ENCODE measurements at regions not wholly inside any gene's neighbourhood (a gene's known extent, or its start where the extent isn't known, plus 50 kb on each side); places are given as distances from the start of the nearest gene placed in this dataset.

- Histone ChIP-seq H2BK15ac (ENCODE audit: low read depth, low read length) (no peak overlapping the region), H2BK12ac (ENCODE audit: insufficient read length, low read depth, low read length) (no peak overlapping the region), H3K23me2 (ENCODE audit: insufficient read length, low read depth, low read length, poor library complexity, severe bottlenecking) (no peaks in the 10 kb centered on the region), H3K27me3 (ENCODE audit: insufficient read depth, low read length) (no peaks in the 10 kb centered on the region), H4K8ac (replicated peaks; ENCODE audit: insufficient read length, low read depth, low read length) (no peak overlapping the region), H4K20me1 (ENCODE audit: control insufficient read depth, insufficient read depth, insufficient read length) (no peaks in the 10 kb centered on the region), H3K14ac (ENCODE audit: insufficient read depth, low read length) (no peak overlapping the region), H3T11ph (ENCODE audit: low read length) (no peak overlapping the region), H3K27ac (ENCODE audit: insufficient read length, low read depth, low read length) (no peak overlapping the region), H2BK5ac (ENCODE audit: insufficient read length, low read length) (no peak overlapping the region), H2BK120ac (ENCODE audit: low read depth, low read length, poor library complexity, severe bottlenecking) (no peak overlapping the region), H4K5ac (ENCODE audit: insufficient read length, low read depth, low read length) (no peak overlapping the region), H3K4me1 (ENCODE audit: insufficient read depth, low read length) (no peaks in the 10 kb centered on the region), H3K79me2 (ENCODE audit: insufficient read depth, low read length) (no peaks in the 10 kb centered on the region), H3K23ac (ENCODE audit: insufficient read length, low read depth, low read length) (no peak overlapping the region), H2AK5ac (ENCODE audit: insufficient read length, low read length) (no peak overlapping the region), H3K79me1 (ENCODE audit: insufficient read depth, low read depth, low read length, poor library complexity, severe bottlenecking) (no peaks in the 10 kb centered on the region), H3K4ac (ENCODE audit: low read depth, low read length) (no peak overlapping the region), H3K56ac (ENCODE audit: insufficient read length, low read depth, low read length) (no peak overlapping the region), H3K18ac (ENCODE audit: insufficient read length, low read depth, low read length) (no peak overlapping the region), H2BK20ac (ENCODE audit: low read depth, low read length, poor library complexity, severe bottlenecking) (no peak overlapping the region), H3K9ac (ENCODE audit: extremely low read depth, insufficient read length, low read length) (no peak overlapping the region), H2AFZ (ENCODE audit: low read length) (no peak overlapping the region), H3K9me3 (ENCODE audit: control insufficient read depth, low read depth, low read length) (no peaks in the 10 kb centered on the region), H4K91ac (ENCODE audit: insufficient read length, low read depth, low read length) (no peak overlapping the region), H3K4me2 (ENCODE audit: insufficient read depth, insufficient read length, low read length) (no peak overlapping the region)
- no peak for DNase-seq
- H3K9me3 Mint-ChIP-seq = peaks cover 6 to 11% of the 10 kb centered on the region in 2 experiments; a peak in 4 of 5 replicates
- H3K4me3 Mint-ChIP-seq = no peak overlapping the region
- no peaks in the 10 kb centered on the region for H3K4me1 Mint-ChIP-seq
- no peaks in the 10 kb centered on the region for H3K27me3 Mint-ChIP-seq (ENCODE audit: low read depth)
- no CpG with 5 or more reads among the region's 3 CpGs for WGBS (ENCODE audit: extremely low coverage, insufficient read length, low lambda C conversion rate)
- TF ChIP-seq CTCF (conservative IDR thresholded peaks at IDR 0.05) = no peak
- H3K36me3 Mint-ChIP-seq (ENCODE audit: insufficient read depth in 1 of 3, low read depth in 3 of 3) = no peaks in the 10 kb centered on the region; a peak in 1 of 7 replicates
- H3K27ac Mint-ChIP-seq = no peak overlapping the region
Observed at GRCh38 chr4:46667790-46668189, 241.3 kb downstream of the COX7B2 start.
